ENCODE measurements at regions not wholly inside any gene's neighbourhood (a gene's known extent, or its start where the extent isn't known, plus 50 kb on each side); places are given as distances from the start of the nearest gene placed in this dataset.

DNA sequence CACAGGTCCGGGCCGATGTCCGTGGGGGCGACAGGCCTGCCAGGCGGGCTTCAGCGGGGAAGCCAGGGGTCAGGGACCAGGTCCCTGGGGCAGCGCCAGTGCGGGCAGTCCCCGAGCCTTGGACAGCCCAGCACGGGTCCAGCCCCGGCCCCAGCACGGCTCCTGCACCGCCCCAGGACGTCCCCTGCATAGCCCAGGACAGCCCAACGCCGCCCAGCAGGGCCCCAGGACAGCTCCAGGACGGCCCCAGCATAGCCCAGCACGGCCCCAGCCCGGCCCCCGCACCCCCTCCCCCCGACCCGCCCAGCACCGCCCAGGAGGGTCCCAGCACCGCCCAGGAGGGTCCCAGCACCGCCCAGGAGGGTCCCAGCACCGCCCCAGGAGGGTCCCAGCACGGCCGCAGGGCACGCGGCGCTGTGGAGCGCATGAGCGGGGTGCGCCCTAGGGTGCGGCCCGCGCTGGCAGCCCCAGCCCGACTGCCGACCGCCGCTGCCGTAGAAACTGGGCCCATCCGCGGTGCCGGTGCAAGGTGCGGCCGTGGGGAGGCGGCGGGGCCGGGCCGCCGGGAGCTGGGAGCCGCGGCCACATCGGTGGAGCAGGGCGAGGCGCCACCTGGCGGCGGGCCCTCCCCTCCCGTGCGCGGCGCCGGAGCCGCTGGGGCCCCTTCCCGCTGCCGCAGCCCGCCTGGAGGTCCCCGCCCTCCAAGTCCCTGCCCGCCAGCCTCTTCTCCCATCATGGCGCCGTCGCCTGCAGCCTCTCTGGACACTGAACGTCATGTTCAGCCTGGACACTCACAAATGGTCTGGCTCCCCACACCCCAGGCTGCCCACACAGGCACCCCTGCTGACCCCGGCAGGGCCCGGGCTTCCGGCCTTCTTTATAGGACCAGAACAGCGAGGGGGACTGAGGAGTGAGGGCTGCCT, 106.8 kb upstream of the NKX1-1 start:
- CTCF ChIA-PET: interaction anchor here (1.0 to 1.3 kb wide), 2 partner anchors 384 to 386 kb away, joined by 3 to 4 read pairs; no protein-coding TSS in a partner anchor
- no peaks in the 10 kb centered on the region for H3K79me2 ChIP-seq (ENCODE audit: control insufficient read depth, insufficient read depth, low read length)
- peaks cover 0 to 5% of the 10 kb centered on the region in 2 donors for H3K4me1 ChIP-seq (ENCODE audit: control insufficient read depth in 2 of 2, insufficient read depth in 2 of 2, low read length in 2 of 2)
- H3K36me3 ChIP-seq (replicated peaks in 1 of 2; ENCODE audit: control extremely low read depth in 1 of 2, control insufficient read depth in 1 of 2, extremely low read depth in 1 of 2, insufficient read depth in 2 of 2, low read length in 1 of 2): no peaks in the 10 kb centered on the region
- no peak overlapping the region for H2AFZ ChIP-seq (ENCODE audit: insufficient read depth, low read depth, low read length, poor library complexity, severe bottlenecking)
- POLR2A ChIA-PET: no interaction called here
- Mint-ChIP-seq H3K4me3 (no peak overlapping the region), H3K27me3 (peaks cover 12% of the 10 kb centered on the region), H3K4me1 (no peaks in the 10 kb centered on the region), H3K9me3 (ENCODE audit: insufficient read depth) (no peaks in the 10 kb centered on the region), H3K27ac (no peak overlapping the region)
- H3K9me3 ChIP-seq (ENCODE audit: control extremely low read depth in 1 of 3, control insufficient read depth in 2 of 3, insufficient read depth in 1 of 3, low read length in 2 of 3): peaks cover 0 to 16% (median 0%) of the 10 kb centered on the region in 3 donors
- no peak overlapping the region for H3K9ac ChIP-seq (ENCODE audit: low read length)
- no peak overlapping the region for H3K4me3 ChIP-seq (ENCODE audit: control extremely low read depth in 1 of 5, extremely low read depth in 1 of 5, insufficient read depth in 1 of 5, low read depth in 2 of 5, low read length in 4 of 5)
- ATAC-seq (ENCODE audit: low read depth): peak; percentile 24
- peak overlapping the region; percentile 56 for H3K4me2 ChIP-seq (replicated peaks; ENCODE audit: low read depth, low read length, poor library complexity, severe bottlenecking)
- WGBS (ENCODE audit: insufficient coverage): 16% methylated on average over 77 of the region's 78 CpGs
- H3K27ac ChIP-seq (ENCODE audit: low read length in 2 of 2): no peak overlapping the region
- TF ChIP-seq, protein P1, sequence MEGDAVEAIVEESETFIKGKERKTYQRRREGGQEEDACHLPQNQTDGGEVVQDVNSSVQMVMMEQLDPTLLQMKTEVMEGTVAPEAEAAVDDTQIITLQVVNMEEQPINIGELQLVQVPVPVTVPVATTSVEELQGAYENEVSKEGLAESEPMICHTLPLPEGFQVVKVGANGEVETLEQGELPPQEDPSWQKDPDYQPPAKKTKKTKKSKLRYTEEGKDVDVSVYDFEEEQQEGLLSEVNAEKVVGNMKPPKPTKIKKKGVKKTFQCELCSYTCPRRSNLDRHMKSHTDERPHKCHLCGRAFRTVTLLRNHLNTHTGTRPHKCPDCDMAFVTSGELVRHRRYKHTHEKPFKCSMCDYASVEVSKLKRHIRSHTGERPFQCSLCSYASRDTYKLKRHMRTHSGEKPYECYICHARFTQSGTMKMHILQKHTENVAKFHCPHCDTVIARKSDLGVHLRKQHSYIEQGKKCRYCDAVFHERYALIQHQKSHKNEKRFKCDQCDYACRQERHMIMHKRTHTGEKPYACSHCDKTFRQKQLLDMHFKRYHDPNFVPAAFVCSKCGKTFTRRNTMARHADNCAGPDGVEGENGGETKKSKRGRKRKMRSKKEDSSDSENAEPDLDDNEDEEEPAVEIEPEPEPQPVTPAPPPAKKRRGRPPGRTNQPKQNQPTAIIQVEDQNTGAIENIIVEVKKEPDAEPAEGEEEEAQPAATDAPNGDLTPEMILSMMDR (IDR thresholded peaks at IDR 0.05): peak; percentile 52
- TF ChIP-seq EZH2 (IDR thresholded peaks at IDR 0.05; ENCODE audit: borderline replicate concordance, insufficient read depth, low read depth, low read length, poor library complexity, severe bottlenecking): no peak
- peaks cover 0 to 23% (median 3%) of the 10 kb centered on the region in 4 experiments for H3K27me3 ChIP-seq (replicated peaks in 1 of 4; ENCODE audit: control extremely low read depth in 1 of 4, control insufficient read depth in 3 of 4, insufficient read depth in 4 of 4, low read length in 3 of 4)
- DNase-seq: peak; percentile 46
- intact Hi-C loops (cut with micrococcal nuclease): loop anchor here (5.0 kb wide), 1 partner anchor 381 kb away; no protein-coding TSS in a partner anchor
- no peaks in the 10 kb centered on the region for H4K20me1 ChIP-seq (ENCODE audit: control insufficient read depth, insufficient read depth, low read length, poor library complexity, severe bottlenecking)
